IPS-20b (cell line): ENCODE measurements at regions not wholly inside any gene's neighbourhood (a gene's known extent, or its start where the extent isn't known, plus 50 kb on each side); places are given as distances from the start of the nearest gene placed in this dataset.

Source experiments
- H3K27ac ChIP-seq: one replicate; pipeline ENCODE4 v1.5.1; 2013; ENCODE audit warnings: low read length
- H3K27me3 ChIP-seq: 2 replicates; pipeline ENCODE4 v1.6.1; 2013; ENCODE audit warnings: mild to moderate bottlenecking, low read length, inconsistent platforms; ENCODE audit not compliant: insufficient read depth
- H3K36me3 ChIP-seq: 2 replicates; pipeline ENCODE4 v1.6.1; 2013; ENCODE audit warnings: low read depth, mild to moderate bottlenecking, inconsistent platforms, low read length, moderate library complexity; ENCODE audit not compliant: insufficient read depth
- H3K4me1 ChIP-seq: 2 replicates; pipeline ENCODE4 v1.6.1; 2013; ENCODE audit warnings: mild to moderate bottlenecking, control low read depth, inconsistent platforms, low read length, moderate library complexity; ENCODE audit not compliant: insufficient read depth
- H3K4me3 ChIP-seq: 2 replicates; pipeline ENCODE4 v1.5.1; 2013; ENCODE audit warnings: mild to moderate bottlenecking, low read length, inconsistent platforms
- H3K9ac ChIP-seq: 2 replicates; pipeline ENCODE4 v1.6.1; 2013; ENCODE audit warnings: low read depth, mild to moderate bottlenecking, inconsistent platforms, low read length, moderate library complexity
- H3K9me3 ChIP-seq: 2 replicates; pipeline ENCODE4 v1.6.1; 2013; ENCODE audit warnings: mild to moderate bottlenecking, low read depth, low read length, inconsistent platforms; ENCODE audit not compliant: insufficient read depth

GRCh38 chr1:105678334-105678733 lies 1378.1 kb upstream of the PRMT6 start:
- H3K36me3 ChIP-seq: no peaks in the 10 kb centered on the region
- no peaks in the 10 kb centered on the region for H3K9me3 ChIP-seq
- H3K4me1 ChIP-seq: no peaks in the 10 kb centered on the region
- H3K4me3 ChIP-seq: no peak overlapping the region
- no peak overlapping the region for H3K27ac ChIP-seq
- no peaks in the 10 kb centered on the region for H3K27me3 ChIP-seq
- no peak overlapping the region for H3K9ac ChIP-seq

GRCh38 chr1:105684714-105685113 lies 1371.8 kb upstream of the PRMT6 start:
- Histone ChIP-seq H3K9me3 (no peaks in the 10 kb centered on the region), H3K9ac (no peak overlapping the region), H3K4me3 (no peak overlapping the region), H3K36me3 (no peaks in the 10 kb centered on the region), H3K27ac (no peak overlapping the region), H3K27me3 (no peaks in the 10 kb centered on the region), H3K4me1 (no peaks in the 10 kb centered on the region)

GRCh38 chr1:105686026-105686425 lies 1370.4 kb upstream of the PRMT6 start:
- H3K27me3 ChIP-seq: no peaks in the 10 kb centered on the region
- no peak overlapping the region for H3K9ac ChIP-seq
- no peaks in the 10 kb centered on the region for H3K9me3 ChIP-seq
- H3K27ac ChIP-seq: no peak overlapping the region
- no peak overlapping the region for H3K4me3 ChIP-seq
- H3K36me3 ChIP-seq: no peaks in the 10 kb centered on the region
- H3K4me1 ChIP-seq: no peaks in the 10 kb centered on the region

GRCh38 chr1:105686874-105687690 lies 1369.4 kb upstream of the PRMT6 start:
- no peak overlapping the region for H3K4me3 ChIP-seq
- no peaks in the 10 kb centered on the region for H3K27me3 ChIP-seq
- H3K36me3 ChIP-seq: no peaks in the 10 kb centered on the region
- no peaks in the 10 kb centered on the region for H3K9me3 ChIP-seq
- no peaks in the 10 kb centered on the region for H3K4me1 ChIP-seq
- H3K27ac ChIP-seq: no peak overlapping the region
- H3K9ac ChIP-seq: no peak overlapping the region

- H3K36me3 ChIP-seq: no peaks in the 10 kb centered on the region
- H3K27ac ChIP-seq: no peak overlapping the region
- no peak overlapping the region for H3K9ac ChIP-seq
- no peaks in the 10 kb centered on the region for H3K9me3 ChIP-seq
- no peak overlapping the region for H3K4me3 ChIP-seq
- peaks cover 4% of the 10 kb centered on the region; the same call in 1 of the 2 replicates for H3K4me1 ChIP-seq
- no peaks in the 10 kb centered on the region for H3K27me3 ChIP-seq
These were observed 1355.8 kb upstream of the PRMT6 start for GRCh38 chr1:105700723-105701122.

- Histone ChIP-seq H3K9ac (no peak overlapping the region), H3K9me3 (no peaks in the 10 kb centered on the region), H3K4me1 (peaks cover 1% of the 10 kb centered on the region; the same call in 1 of the 2 replicates), H3K27ac (no peak overlapping the region), H3K27me3 (no peaks in the 10 kb centered on the region), H3K4me3 (no peak overlapping the region), H3K36me3 (no peaks in the 10 kb centered on the region)
These were observed 1332.2 kb upstream of the PRMT6 start for GRCh38 chr1:105724286-105724685.

- H3K27me3 ChIP-seq: no peaks in the 10 kb centered on the region
- no peaks in the 10 kb centered on the region for H3K36me3 ChIP-seq
- H3K27ac ChIP-seq: no peak overlapping the region
- no peak overlapping the region for H3K9ac ChIP-seq
- peaks cover 3% of the 10 kb centered on the region; the same call in 1 of the 2 replicates for H3K4me1 ChIP-seq
- no peak overlapping the region for H3K4me3 ChIP-seq
- H3K9me3 ChIP-seq: no peaks in the 10 kb centered on the region
These were observed 1325.8 kb upstream of the PRMT6 start for GRCh38 chr1:105730701-105731100.

- H3K27ac ChIP-seq: no peak overlapping the region
- H3K9me3 ChIP-seq: no peaks in the 10 kb centered on the region
These were observed 1320.1 kb upstream of the PRMT6 start for GRCh38 chr1:105736349-105736748.

GRCh38 chr1:105779727-105780126 lies 1276.7 kb upstream of the PRMT6 start:
- no peak overlapping the region for H3K9ac ChIP-seq
- no peak overlapping the region for H3K27ac ChIP-seq
- no peak overlapping the region for H3K4me3 ChIP-seq
- H3K4me1 ChIP-seq: no peaks in the 10 kb centered on the region
- no peaks in the 10 kb centered on the region for H3K27me3 ChIP-seq
- H3K9me3 ChIP-seq: no peaks in the 10 kb centered on the region
- H3K36me3 ChIP-seq: no peaks in the 10 kb centered on the region

More at GRCh38 chr1:105736349-105736748, 1320.1 kb upstream of the PRMT6 start:
- Histone ChIP-seq H3K27me3 (no peaks in the 10 kb centered on the region), H3K4me1 (no peaks in the 10 kb centered on the region), H3K4me3 (no peak overlapping the region), H3K36me3 (no peaks in the 10 kb centered on the region), H3K9ac (no peak overlapping the region)

GRCh38 chr1:105785021-105785420 lies 1271.5 kb upstream of the PRMT6 start:
- no peaks in the 10 kb centered on the region for H3K27me3 ChIP-seq
- no peak overlapping the region for H3K4me3 ChIP-seq
- no peak overlapping the region for H3K9ac ChIP-seq
- H3K4me1 ChIP-seq: no peaks in the 10 kb centered on the region
- H3K27ac ChIP-seq: no peak overlapping the region
- no peaks in the 10 kb centered on the region for H3K9me3 ChIP-seq
- no peaks in the 10 kb centered on the region for H3K36me3 ChIP-seq

GRCh38 chr1:105793536-105794146 lies 1262.8 kb upstream of the PRMT6 start:
- H3K36me3 ChIP-seq: no peaks in the 10 kb centered on the region
- H3K9me3 ChIP-seq: no peaks in the 10 kb centered on the region
- no peak overlapping the region for H3K27ac ChIP-seq
- H3K4me3 ChIP-seq: no peak overlapping the region
- H3K27me3 ChIP-seq: no peaks in the 10 kb centered on the region
- H3K9ac ChIP-seq: no peak overlapping the region
- no peaks in the 10 kb centered on the region for H3K4me1 ChIP-seq

- H3K36me3 ChIP-seq: no peaks in the 10 kb centered on the region
- peaks cover 5% of the 10 kb centered on the region; the same call in 1 of the 2 replicates for H3K9me3 ChIP-seq
- no peaks in the 10 kb centered on the region for H3K27me3 ChIP-seq
- no peak overlapping the region for H3K4me3 ChIP-seq
- no peaks in the 10 kb centered on the region for H3K4me1 ChIP-seq
- no peak overlapping the region for H3K9ac ChIP-seq
- no peak overlapping the region for H3K27ac ChIP-seq
These were observed 1260.7 kb upstream of the PRMT6 start for GRCh38 chr1:105795741-105796140.
